ENCODE measurements at regions not wholly inside any gene's neighbourhood (a gene's known extent, or its start where the extent isn't known, plus 50 kb on each side); places are given as distances from the start of the nearest gene placed in this dataset.

- no peak for DNase-seq (ENCODE audit: low read depth in 2 of 3, low spot score in 2 of 3)
Observed at GRCh38 chr13:78802912-78803311, 144.0 kb upstream of the OBI1 start.

- peak in 1 of 3 donors; percentile 33 for DNase-seq (ENCODE audit: low read depth in 2 of 3, low spot score in 2 of 3)
Observed at GRCh38 chr13:78787190-78787589, 128.2 kb upstream of the OBI1 start.

DNA sequence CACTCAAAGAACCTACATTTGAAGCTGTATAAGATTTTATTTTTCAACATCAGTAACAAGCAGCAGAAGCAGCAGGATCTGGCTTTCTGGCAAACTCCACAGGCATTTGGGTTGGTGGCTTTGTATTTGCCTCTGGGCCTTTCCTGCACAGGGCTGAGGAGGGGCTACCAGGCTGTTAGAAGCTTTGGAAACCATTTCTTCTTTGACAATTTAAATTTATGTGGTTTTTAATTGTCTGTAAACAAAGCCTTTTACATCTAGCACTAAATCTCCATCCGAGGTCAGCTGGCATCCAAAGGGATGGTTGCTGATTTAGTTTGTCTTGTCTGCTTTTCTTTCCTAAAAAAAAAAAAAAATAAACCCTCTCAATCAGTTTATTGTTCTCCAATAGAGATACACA, 127.5 kb upstream of the OBI1 start:
- DNase-seq (ENCODE audit: low read depth in 2 of 3, low spot score in 2 of 3), result no peak

DNA sequence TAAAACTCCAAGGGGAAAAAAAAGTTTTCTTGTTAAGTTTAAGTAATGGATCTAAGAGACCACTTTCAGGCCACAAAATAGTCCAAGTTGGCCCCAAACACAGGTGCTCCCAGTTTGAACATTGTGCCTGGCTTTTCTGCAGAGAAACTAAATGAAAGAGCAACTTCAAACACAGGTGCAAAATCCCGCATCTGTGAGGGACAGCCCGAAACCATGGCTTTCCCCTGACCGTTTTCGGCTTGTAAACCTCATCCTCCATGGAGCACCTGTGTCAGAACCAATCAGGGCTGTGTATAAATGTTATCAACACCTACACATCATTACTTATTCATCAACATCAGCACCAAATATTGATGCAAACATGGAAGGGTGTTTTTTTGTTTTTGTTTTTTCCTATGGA, 126.8 kb upstream of the OBI1 start:
- DNase-seq (ENCODE audit: low read depth in 2 of 3, low spot score in 2 of 3), result no peak

DNA sequence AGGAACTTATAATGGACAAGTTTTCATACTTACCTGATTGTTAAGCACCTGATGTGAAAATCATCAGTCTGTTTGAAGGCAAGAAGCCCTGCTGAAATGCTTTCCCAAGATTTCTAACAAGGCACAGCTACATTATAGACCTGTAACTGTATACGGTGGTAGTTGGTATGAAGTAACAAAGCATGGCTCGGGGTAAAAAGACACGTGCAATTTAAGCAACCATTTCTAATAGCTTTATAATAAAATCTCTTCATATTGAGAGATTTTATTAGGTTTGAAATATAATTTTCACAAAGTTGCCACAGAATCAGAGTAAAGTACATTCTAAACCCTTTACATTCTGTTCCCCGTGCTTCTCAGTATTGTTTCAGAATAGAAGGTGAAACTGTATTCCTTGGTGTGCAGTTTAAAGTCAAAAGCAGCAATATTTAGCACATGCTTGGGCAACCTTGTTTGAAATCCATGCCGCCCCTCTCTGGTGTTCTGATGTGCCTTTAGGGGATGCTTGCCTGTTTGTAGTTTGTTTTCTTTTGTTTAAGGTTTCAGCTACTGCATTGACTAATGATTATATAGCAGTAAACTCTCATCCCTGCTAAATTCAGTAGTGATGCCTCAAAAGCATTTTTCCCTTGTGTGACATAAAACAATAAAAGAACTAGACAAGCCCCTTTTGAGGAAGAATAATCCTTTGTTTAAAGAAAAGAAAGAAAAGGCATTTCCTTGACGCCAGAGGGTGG, 125.2 kb upstream of the OBI1 start:
- no peak for DNase-seq (ENCODE audit: low read depth in 2 of 3, low spot score in 2 of 3)

GRCh38 chr13:78780708-78781107, 121.8 kb upstream of the OBI1 start:
- DNase-seq (ENCODE audit: low read depth in 2 of 3, low spot score in 2 of 3), result no peak

DNA sequence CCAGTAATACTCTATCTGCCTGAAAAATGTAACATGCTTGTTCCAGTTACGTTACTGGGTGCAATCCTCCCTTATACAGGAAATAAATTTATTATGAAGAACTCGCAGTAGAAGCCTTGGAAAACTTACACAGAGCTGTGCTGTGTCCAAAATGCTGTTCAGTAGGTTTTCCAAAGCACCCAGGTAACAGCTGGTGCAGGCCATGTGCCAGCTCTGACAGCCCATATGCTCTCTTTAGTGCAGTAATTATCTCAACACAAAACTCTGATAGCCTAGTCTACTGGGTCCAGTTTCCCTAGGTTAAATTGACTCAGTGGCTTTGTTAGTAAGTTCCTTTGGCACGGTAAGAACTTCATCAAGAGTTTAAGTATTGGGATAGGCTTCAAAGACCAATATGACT, 120.7 kb upstream of the OBI1 start:
- DNase-seq (ENCODE audit: low read depth in 2 of 3, low spot score in 2 of 3), result no peak

DNA sequence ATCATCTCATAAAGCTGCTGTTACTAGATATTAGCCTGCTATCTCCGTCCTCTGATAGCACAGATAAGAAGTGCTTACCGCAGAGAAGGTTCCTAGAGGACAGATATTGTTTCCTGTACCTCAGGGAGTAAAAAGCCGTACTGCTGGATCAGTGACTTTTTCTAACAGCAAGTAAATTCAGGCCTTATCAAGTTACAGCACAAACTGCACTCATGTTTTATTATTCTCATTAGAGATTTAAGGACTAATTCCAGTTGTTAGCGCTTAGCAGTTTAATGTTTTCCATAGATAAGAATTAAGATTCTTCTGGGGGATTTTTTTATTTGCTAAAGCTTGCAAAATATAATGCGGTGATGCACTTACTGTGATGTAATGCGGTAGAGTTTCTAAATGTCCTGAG, 119.0 kb upstream of the OBI1 start:
- DNase-seq (ENCODE audit: low read depth in 2 of 3, low spot score in 2 of 3), result peak in 1 of 3 donors; percentile 2

DNA sequence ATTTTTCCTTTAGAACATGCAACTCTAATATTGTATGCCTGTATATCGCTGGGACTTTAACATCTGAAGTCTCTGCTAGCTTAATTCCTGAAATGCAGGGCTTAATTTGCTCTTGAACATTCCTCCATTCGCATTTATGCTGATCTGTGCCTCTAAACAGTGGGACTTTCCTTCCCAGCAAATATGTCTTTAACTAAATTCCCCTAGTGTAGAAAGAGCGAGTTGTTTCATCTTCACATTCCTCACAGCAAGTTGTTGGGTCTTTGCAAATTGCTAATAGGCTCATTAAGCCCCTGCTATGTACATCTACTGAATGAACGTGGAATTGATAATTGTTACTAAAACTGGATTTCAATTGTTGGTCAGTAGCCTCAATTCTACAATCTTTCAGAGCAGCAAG, 118.4 kb upstream of the OBI1 start:
- DNase-seq (ENCODE audit: low read depth in 2 of 3, low spot score in 2 of 3), result no peak

GRCh38 chr13:78772933-78773332, 114.0 kb upstream of the OBI1 start:
- DNase-seq (ENCODE audit: low read depth in 2 of 3, low spot score in 2 of 3), result no peak

GRCh38 chr13:78770601-78771000, 111.6 kb upstream of the OBI1 start:
- DNase-seq (ENCODE audit: low read depth in 2 of 3, low spot score in 2 of 3), result peak in 1 of 3 donors; percentile 10

DNA sequence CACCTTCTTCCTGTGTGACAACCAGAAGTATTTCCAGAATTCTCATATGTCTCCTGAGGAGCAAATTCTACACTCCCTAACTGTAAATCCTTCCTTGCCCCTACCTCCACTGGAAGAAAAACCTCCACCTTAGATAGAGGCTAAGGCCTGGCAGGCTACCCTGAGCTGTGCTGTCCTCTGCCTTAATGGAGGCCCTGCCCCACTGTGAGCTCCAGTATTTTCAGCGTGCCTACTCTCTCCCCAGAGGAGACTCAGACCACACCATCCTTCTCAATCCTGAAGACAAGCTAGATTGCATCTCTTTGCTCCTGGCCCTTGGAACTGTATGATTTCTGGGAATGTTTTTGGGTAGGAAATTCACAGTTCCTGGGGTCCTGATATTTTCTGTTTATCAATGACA, 110.0 kb upstream of the OBI1 start:
- DNase-seq (ENCODE audit: low read depth in 2 of 3, low spot score in 2 of 3), result no peak

- DNase-seq (ENCODE audit: low read depth in 2 of 3, low spot score in 2 of 3), result no peak
Observed at GRCh38 chr13:78764665-78765064, 105.7 kb upstream of the OBI1 start.

GRCh38 chr13:78762825-78763224, 103.9 kb upstream of the OBI1 start:
- no peak for DNase-seq (ENCODE audit: low read depth in 2 of 3, low spot score in 2 of 3)

DNA sequence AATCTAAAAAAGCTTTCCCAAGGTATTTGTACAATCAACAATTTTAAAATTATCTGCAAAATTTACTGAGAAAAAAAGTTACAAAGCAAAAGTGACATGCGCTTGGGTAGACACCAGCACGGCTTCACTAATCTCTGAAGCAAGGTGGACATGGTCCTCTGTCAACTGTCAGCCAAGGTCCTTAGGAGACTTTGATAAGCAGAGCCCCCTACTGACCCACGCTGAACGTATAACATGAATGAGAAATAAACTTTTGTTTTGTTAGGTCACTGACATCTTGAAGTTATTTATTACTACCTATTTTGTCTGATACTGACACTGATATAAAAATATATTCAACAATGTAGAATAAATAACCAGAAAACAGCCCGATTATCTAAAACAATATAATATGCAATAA, 100.7 kb upstream of the OBI1 start:
- peak in 1 of 3 donors; percentile 13 for DNase-seq (ENCODE audit: low read depth in 2 of 3, low spot score in 2 of 3)

DNA sequence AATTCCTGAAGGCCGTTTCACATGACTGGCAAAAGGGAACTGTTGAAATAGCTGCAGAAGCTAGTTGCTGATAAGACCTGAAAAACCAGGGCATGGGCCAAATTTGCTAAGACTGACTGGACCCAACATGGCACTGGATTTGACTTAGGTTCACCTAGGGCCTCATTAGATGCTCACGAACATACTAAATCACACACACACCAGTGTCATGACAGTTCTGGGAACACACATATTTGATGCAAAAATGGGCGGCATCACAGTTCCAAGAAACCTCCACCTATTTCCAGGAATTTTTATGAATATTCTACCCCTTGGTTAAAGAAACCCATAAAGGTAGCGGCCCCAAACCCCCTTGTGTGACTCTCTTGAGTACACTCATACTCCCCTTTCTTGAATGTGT, 99.6 kb upstream of the OBI1 start:
- DNase-seq (ENCODE audit: low read depth in 2 of 3, low spot score in 2 of 3), result no peak

GRCh38 chr13:78753435-78753834, 94.5 kb upstream of the OBI1 start:
- no peak for DNase-seq (ENCODE audit: low read depth in 2 of 3, low spot score in 2 of 3)

DNA sequence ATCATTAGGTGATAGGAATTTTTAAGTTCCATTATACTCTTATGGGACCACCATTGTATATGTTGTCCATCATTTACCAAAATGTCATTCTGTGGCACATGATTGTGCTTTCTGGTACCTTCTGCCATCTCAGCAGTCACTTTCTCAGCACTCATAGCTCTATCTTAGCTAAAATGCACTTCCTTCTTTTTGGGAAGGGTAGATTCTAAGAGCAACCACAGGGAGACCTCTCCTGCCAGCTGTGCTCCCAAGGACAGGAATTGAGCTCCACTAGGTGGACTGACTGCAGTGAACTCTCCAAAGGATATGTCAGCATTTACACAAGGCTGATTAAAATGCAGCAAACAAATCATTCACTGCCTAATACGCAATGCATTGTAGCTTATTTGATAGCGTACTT, 91.8 kb upstream of the OBI1 start:
- no peak for DNase-seq (ENCODE audit: low read depth in 2 of 3, low spot score in 2 of 3)

DNA sequence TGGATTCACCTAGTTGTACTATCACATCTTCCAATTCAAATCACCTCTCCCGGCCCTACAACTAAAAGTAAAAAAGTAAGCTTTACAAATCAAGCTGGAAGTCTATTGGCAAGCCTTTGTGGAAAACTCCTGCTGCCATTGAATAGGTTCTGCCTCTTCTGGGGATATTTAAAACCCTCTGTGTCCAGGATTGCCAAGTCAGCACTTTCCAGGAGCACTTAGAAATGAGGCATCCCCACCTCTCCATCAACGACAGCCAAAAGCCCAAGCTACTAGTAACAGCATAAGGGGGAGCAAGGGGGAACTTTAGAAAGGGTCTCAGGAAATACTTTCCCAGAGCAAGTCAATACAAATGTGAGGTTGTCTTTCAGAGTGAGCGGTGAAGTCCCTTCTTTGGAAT, 85.0 kb upstream of the OBI1 start:
- DNase-seq (ENCODE audit: low read depth in 2 of 3, low spot score in 2 of 3), result no peak

DNA sequence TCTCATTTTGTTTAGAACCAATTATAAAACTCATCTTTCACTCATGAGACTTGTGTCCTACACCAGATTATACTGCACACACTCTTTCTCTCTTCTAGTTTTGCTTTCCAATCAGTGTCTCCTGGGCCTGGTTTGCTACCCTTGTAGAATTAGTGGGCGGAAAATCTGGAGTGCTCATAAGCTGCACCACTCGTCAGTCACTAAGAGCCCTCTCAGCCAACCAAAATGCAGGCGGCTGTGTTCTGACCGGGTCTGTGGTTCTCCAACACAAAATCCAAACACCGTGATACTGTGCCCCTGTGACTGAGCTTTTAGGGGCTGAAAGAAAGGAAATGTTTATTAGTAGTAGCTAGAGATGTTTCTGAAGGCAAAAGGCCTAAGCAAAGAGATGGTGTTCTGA, 83.7 kb upstream of the OBI1 start:
- no peak for DNase-seq (ENCODE audit: low read depth in 2 of 3, low spot score in 2 of 3)

- DNase-seq (ENCODE audit: low read depth in 2 of 3, low spot score in 2 of 3), result no peak
Observed at GRCh38 chr13:78736142-78736541, 77.2 kb upstream of the OBI1 start.

GRCh38 chr13:78732445-78733017, 73.6 kb upstream of the OBI1 start:
- no peak for DNase-seq (ENCODE audit: low read depth in 2 of 3, low spot score in 2 of 3)

- no peak for DNase-seq (ENCODE audit: low read depth in 2 of 3, low spot score in 2 of 3)
Observed at GRCh38 chr13:78722700-78723099, 63.7 kb upstream of the OBI1 start.

Measured in hematopoietic multipotent progenitor cell (in vitro differentiated cells).